Activated B cell treated with CpG ODN at 0.5 μM for 24 hours (primary cell): ENCODE measurements at regions not wholly inside any gene's neighbourhood (a gene's known extent, or its start where the extent isn't known, plus 50 kb on each side); places are given as distances from the start of the nearest gene placed in this dataset.

ENCODE experiments used
- ATAC-seq: fragments of 200-7000 bp; cut with Tn5 transposase; one replicate; pipeline ENCODE4 v1.10.0; 2021; ENCODE audit warnings: low read depth, mild to moderate bottlenecking, moderate library complexity
- CTCF ChIA-PET: fragments of 350-600 bp; sonication (Branson Sonifier 250); formaldehyde crosslinking; loops from one replicate; lab custom pipeline; 2021; ENCODE audit warnings: antibody characterized with exemption; lab: Charles Lee
- POLR2A ChIA-PET: fragments of 350-600 bp; sonication (Branson Sonifier 250); formaldehyde crosslinking; loops from one replicate; lab custom pipeline; 2021; ENCODE audit warnings: antibody characterized with exemption; lab: Charles Lee
- DNase-seq: peaks from one replicate; pipeline ENCODE4 v3.0.0; 2022
- H3K27ac Mint-ChIP-seq: one replicate; pipeline ENCODE4 v1.8.0; 2020; ENCODE audit warnings: mixed read lengths
- H3K27me3 Mint-ChIP-seq: one replicate; pipeline ENCODE4 v1.8.0; 2021; ENCODE audit warnings: mixed read lengths
- H3K36me3 Mint-ChIP-seq: one replicate; pipeline ENCODE4 v1.8.0; 2021; ENCODE audit warnings: low read depth, mixed read lengths
- H3K4me1 Mint-ChIP-seq: one replicate; pipeline ENCODE4 v1.8.0; 2021; ENCODE audit warnings: mixed read lengths
- H3K4me3 Mint-ChIP-seq: one replicate; pipeline ENCODE4 v1.8.0; 2020; ENCODE audit warnings: mild to moderate bottlenecking, mixed read lengths
- H3K9me3 Mint-ChIP-seq: one replicate; pipeline ENCODE4 v1.8.0; 2020; ENCODE audit warnings: mixed read lengths
- CTCF ChIP-seq: fragments of 200-600 bp; IDR thresholded peaks from one replicate; pipeline ENCODE4 v1.8.0; 2022; ENCODE audit warnings: antibody characterized with exemption, mild to moderate bottlenecking
- intact Hi-C: fragments of 100-400 bp; cut with micrococcal nuclease; formaldehyde crosslinking; loops from one replicate; pipeline ENCODE4 v1.15.1; 2024

GRCh38 chr2:16739778-16740581, 74.3 kb upstream of the CYRIA start:
- Mint-ChIP-seq H3K4me1 (peaks cover 18% of the 10 kb centered on the region), H3K36me3 (no peaks in the 10 kb centered on the region), H3K27ac (no peak overlapping the region), H3K4me3 (no peak overlapping the region), H3K27me3 (no peaks in the 10 kb centered on the region), H3K9me3 (no peaks in the 10 kb centered on the region)
- ATAC-seq = no peak
- POLR2A ChIA-PET = no interaction called here
- intact Hi-C loops = loop anchor here (5.0 kb wide), 1 partner anchor 113 kb away; no protein-coding TSS in a partner anchor
- no peak for TF ChIP-seq CTCF
- DNase-seq = no peak
- CTCF ChIA-PET = no interaction called here

GRCh38 chr2:16738361-16739225, 73.0 kb upstream of the CYRIA start:
- POLR2A ChIA-PET = no interaction called here
- intact Hi-C loops = no loop called here
- Mint-ChIP-seq H3K36me3 (no peaks in the 10 kb centered on the region), H3K27me3 (no peaks in the 10 kb centered on the region), H3K4me3 (no peak overlapping the region), H3K9me3 (no peaks in the 10 kb centered on the region), H3K27ac (no peak overlapping the region), H3K4me1 (peaks cover 17% of the 10 kb centered on the region)
- CTCF ChIA-PET = interaction anchor here (1.4 kb wide), 1 partner anchor 15 kb away, joined by 3 read pairs; no protein-coding TSS in a partner anchor
- DNase-seq (no peak), ATAC-seq (no peak)
- TF ChIP-seq CTCF = no peak

GRCh38 chr2:16737812-16738211, 72.2 kb upstream of the CYRIA start:
- Mint-ChIP-seq H3K36me3 (no peaks in the 10 kb centered on the region), H3K9me3 (no peaks in the 10 kb centered on the region), H3K27ac (no peak overlapping the region), H3K4me1 (peaks cover 17% of the 10 kb centered on the region), H3K27me3 (no peaks in the 10 kb centered on the region), H3K4me3 (no peak overlapping the region)
- ATAC-seq (no peak), DNase-seq (no peak)
- intact Hi-C loops = no loop called here
- TF ChIP-seq CTCF = no peak
- CTCF ChIA-PET = interaction anchor here (1.0 to 1.4 kb wide), 2 partner anchors 16 to 19 kb away, joined by 3 read pairs; no protein-coding TSS in a partner anchor
- POLR2A ChIA-PET = no interaction called here

- Mint-ChIP-seq H3K9me3 (no peaks in the 10 kb centered on the region), H3K27me3 (no peaks in the 10 kb centered on the region), H3K4me3 (no peak overlapping the region), H3K27ac (no peak overlapping the region), H3K36me3 (no peaks in the 10 kb centered on the region), H3K4me1 (peaks cover 5% of the 10 kb centered on the region)
- DNase-seq (no peak), ATAC-seq (no peak)
- no peak for TF ChIP-seq CTCF
- ChIA-PET POLR2A (no interaction called here), CTCF (interaction anchor here (0.6 to 1.0 kb wide), 2 partner anchors 20 kb away, joined by 3 read pairs; no protein-coding TSS in a partner anchor)
- intact Hi-C loops = no loop called here
Observed at GRCh38 chr2:16736633-16737032, 71.0 kb upstream of the CYRIA start.

- CTCF ChIA-PET = no interaction called here
- DNase-seq (no peak), ATAC-seq (peak; percentile 87)
- H3K36me3 Mint-ChIP-seq = no peaks in the 10 kb centered on the region
- intact Hi-C loops = loop anchor here (1.0 kb wide), 4 partner anchors 10 to 76 kb away; no protein-coding TSS in a partner anchor
- no peak for TF ChIP-seq CTCF
- no peaks in the 10 kb centered on the region for H3K9me3 Mint-ChIP-seq
- no peaks in the 10 kb centered on the region for H3K27me3 Mint-ChIP-seq
- H3K27ac Mint-ChIP-seq = peak overlapping the region; percentile 51
- POLR2A ChIA-PET = interaction anchor here (0.6 kb wide), 1 partner anchor 1024 kb away, joined by 3 read pairs; the partner anchor contains the start of genes GEN1 and SMC6
- peak overlapping the region; percentile 25 for H3K4me3 Mint-ChIP-seq
- H3K4me1 Mint-ChIP-seq = peaks cover 39% of the 10 kb centered on the region
Observed at GRCh38 chr2:16729335-16729734, 63.7 kb upstream of the CYRIA start.
